SK-N-SH (cell line): ENCODE measurements at regions not wholly inside any gene's neighbourhood (a gene's known extent, or its start where the extent isn't known, plus 50 kb on each side); places are given as distances from the start of the nearest gene placed in this dataset.

Experiments used
- CTCF ChIA-PET: fragments of 300-600, 350-600 bp; formaldehyde crosslinking; extraction: SDS; loops from one replicate; lab custom pipeline; 2021; lab: Yijun Ruan, JAX
- POLR2A ChIA-PET: fragments of 350-600 bp; sonication (Branson Sonifier 250); formaldehyde crosslinking; extraction: SDS; loops from one replicate; lab custom pipeline; 2020; ENCODE audit warnings: antibody characterized with exemption, inconsistent platforms; lab: Yijun Ruan, JAX
- DNase-seq: peaks from one replicate; pipeline ENCODE4 v3.0.0; 2012
- H2AFZ ChIP-seq: fragments of 200-600 bp; sonication (generic); 2 replicates; pipeline ENCODE4 v1.8.1; 2016; ENCODE audit warnings: antibody characterized with exemption, mild to moderate bottlenecking, low read depth
- H3F3A ChIP-seq: fragments of 200-600 bp; sonication (generic); replicated peaks from 2 replicates; pipeline ENCODE3; 2016; ENCODE audit warnings: antibody characterized with exemption, mild to moderate bottlenecking; ENCODE audit not compliant: insufficient read depth
- H3K27ac ChIP-seq, 2 experiments: fragments of 200-500 bp in 1 of 2; fragments of 200-600 bp in 1 of 2; sonication (Bioruptor generic) in 1 of 2; sonication (generic), shearing (Covaris generic) in 1 of 2; 2 replicates each; pipeline versions ENCODE4 v1.5.1 to v1.6.1; 2014 to 2016; ENCODE audit warnings: low read depth in 2 of 2, inconsistent platforms in 1 of 2, low read length in 1 of 2, mild to moderate bottlenecking in 1 of 2, mixed read lengths in 1 of 2
- H3K27me3 ChIP-seq: fragments of 200-600 bp; sonication (generic), shearing (Covaris generic); 2 replicates; pipeline ENCODE4 v1.6.1; 2016; ENCODE audit warnings: mixed run types; ENCODE audit not compliant: insufficient read depth
- H3K36me3 ChIP-seq, 2 experiments: fragments of 200-500 bp in 1 of 2; fragments of 200-600 bp in 1 of 2; sonication (Bioruptor generic) in 1 of 2; sonication (generic) in 1 of 2; replicated peaks in 1 of 2; 2 replicates each; pipeline versions ENCODE3 to v1.5.1; 2014 to 2016; ENCODE audit warnings: low read length in 1 of 2, mild to moderate bottlenecking in 1 of 2; ENCODE audit not compliant: insufficient read depth in 2 of 2, control insufficient read depth in 1 of 2
- H3K4me1 ChIP-seq, 2 experiments: fragments of 200-500 bp in 1 of 2; fragments of 200-600 bp in 1 of 2; sonication (Bioruptor generic) in 1 of 2; sonication (generic), shearing (Covaris generic) in 1 of 2; 2 replicates each; pipeline versions ENCODE4 v1.5.1 to v1.6.1; 2014 to 2016; ENCODE audit warnings: low read depth in 1 of 2, low read length in 1 of 2, mixed run types in 1 of 2; ENCODE audit not compliant: insufficient read depth in 2 of 2, control insufficient read depth in 1 of 2
- H3K4me2 ChIP-seq: fragments of 200-600 bp; sonication (generic), shearing (Covaris generic); 2 replicates; pipeline ENCODE4 v1.6.1; 2017; ENCODE audit warnings: mixed run types
- H3K4me3 ChIP-seq, 2 experiments: fragments of 200-500 bp in 1 of 2; fragments of 200-600 bp in 1 of 2; sonication (Bioruptor generic) in 1 of 2; sonication (generic), shearing (Covaris generic) in 1 of 2; 2 replicates each; pipeline versions ENCODE4 v1.5.1 to v1.8.1; 2014 to 2016; ENCODE audit warnings: low read depth in 2 of 2, inconsistent platforms in 1 of 2, low read length in 1 of 2, mild to moderate bottlenecking in 1 of 2, mixed read lengths in 1 of 2, moderate library complexity in 1 of 2
- H3K79me2 ChIP-seq: fragments of 200-600 bp; sonication (generic); 2 replicates; pipeline ENCODE4 v1.8.1; 2017; ENCODE audit warnings: mild to moderate bottlenecking; ENCODE audit not compliant: insufficient read depth
- H3K9ac ChIP-seq: fragments of 200-600 bp; sonication (generic); 2 replicates; pipeline ENCODE4 v1.6.1; 2017; ENCODE audit warnings: mixed run types
- H3K9me2 ChIP-seq: fragments of 200-600 bp; sonication (generic); 2 replicates; pipeline ENCODE4 v1.6.1; 2017; ENCODE audit warnings: mixed run types
- H3K9me3 ChIP-seq: fragments of 200-600 bp; sonication (generic); 2 replicates; pipeline ENCODE4 v1.6.1; 2017; ENCODE audit warnings: mixed run types, mild to moderate bottlenecking, moderate library complexity
- H4K20me1 ChIP-seq: fragments of 200-600 bp; sonication (generic); 2 replicates; pipeline ENCODE4 v1.6.1; 2017; ENCODE audit warnings: mild to moderate bottlenecking, mixed run types; ENCODE audit not compliant: insufficient read depth
- ELF1 ChIP-seq: IDR thresholded peaks from 2 replicates; pipeline ENCODE4 v1.4.0; 2012
- EZH2phosphoT487 ChIP-seq: fragments of 200-600 bp; sonication (generic); IDR thresholded peaks from 2 replicates; pipeline ENCODE4 v1.6.1; 2017; ENCODE audit warnings: low read depth, mixed run types, mild to moderate bottlenecking, antibody characterized with exemption, moderate library complexity, borderline replicate concordance
- FOSL2 ChIP-seq: IDR thresholded peaks from 2 replicates; pipeline ENCODE4 v1.4.0; 2012; ENCODE audit warnings: low read depth, mild to moderate bottlenecking, moderate library complexity, borderline replicate concordance
- FOXJ3 ChIP-seq: sonication (generic); formaldehyde crosslinking; IDR thresholded peaks from 2 replicates; pipeline ENCODE4 v1.5.1; 2020; ENCODE audit warnings: mild to moderate bottlenecking, missing genetic modification reagents
- GABPA ChIP-seq: IDR thresholded peaks from 2 replicates; pipeline ENCODE4 v1.4.0; 2012; ENCODE audit warnings: low read depth, mild to moderate bottlenecking
- GATA2 ChIP-seq: sonication (generic); formaldehyde crosslinking; IDR thresholded peaks from 2 replicates; pipeline ENCODE4 v1.5.0; 2020; ENCODE audit warnings: mild to moderate bottlenecking, missing genetic modification reagents
- JUND ChIP-seq: IDR thresholded peaks from 2 replicates; pipeline ENCODE4 v1.4.0; 2012
- NFIC ChIP-seq: IDR thresholded peaks from 2 replicates; pipeline ENCODE4 v1.4.0; 2012; ENCODE audit warnings: borderline replicate concordance
- POLR2AphosphoS5 ChIP-seq: IDR thresholded peaks from 2 replicates; pipeline ENCODE4 v1.6.1; 2012; ENCODE audit warnings: low read depth, low read length
- RFX5 ChIP-seq: IDR thresholded peaks from 2 replicates; pipeline ENCODE4 v1.6.1; 2012; ENCODE audit warnings: mild to moderate bottlenecking, improper control_type of control experiment, low read length
- RXRA ChIP-seq: IDR thresholded peaks from 2 replicates; pipeline ENCODE4 v1.4.0; 2012; ENCODE audit warnings: low read depth, mild to moderate bottlenecking, borderline replicate concordance
- TCF12 ChIP-seq: IDR thresholded peaks from 2 replicates; pipeline ENCODE4 v1.4.0; 2012
- TEAD4 ChIP-seq: IDR thresholded peaks from 2 replicates; pipeline ENCODE4 v1.4.0; 2012; ENCODE audit warnings: mild to moderate bottlenecking, borderline replicate concordance; ENCODE audit not compliant: insufficient read depth
- YY1 ChIP-seq: IDR thresholded peaks from 2 replicates; pipeline ENCODE4 v1.4.0; 2012; ENCODE audit warnings: low read depth, mild to moderate bottlenecking
- WGBS: methylation state at CpG from one replicate; pipeline ENCODE4 v1.1.6; 2017; ENCODE audit warnings: low lambda C conversion rate; 5-methylcytosine and 5-hydroxymethylcytosine counted together
- TF ChIP-seq, protein P1 (sequence below): fragments of 150-350 bp; IDR thresholded peaks from 2 replicates; pipeline ENCODE4 v1.6.1; 2017; ENCODE audit warnings: antibody characterized with exemption, low read length, low read depth, borderline replicate concordance
- TF ChIP-seq, protein P2 (sequence below): IDR thresholded peaks from 2 replicates; pipeline ENCODE4; 2012
- TF ChIP-seq, protein P3 (sequence below): IDR thresholded peaks from 2 replicates; pipeline ENCODE4 v1.4.0; 2012; ENCODE audit warnings: low read depth
- TF ChIP-seq, protein P4 (sequence below): IDR thresholded peaks from 2 replicates; pipeline ENCODE4 v1.4.0; 2012; ENCODE audit warnings: low read depth, borderline replicate concordance
- TF ChIP-seq, protein P5 (sequence below): IDR thresholded peaks from 2 replicates; pipeline ENCODE4 v1.4.0; 2012; ENCODE audit warnings: low read depth, borderline replicate concordance

DNA sequence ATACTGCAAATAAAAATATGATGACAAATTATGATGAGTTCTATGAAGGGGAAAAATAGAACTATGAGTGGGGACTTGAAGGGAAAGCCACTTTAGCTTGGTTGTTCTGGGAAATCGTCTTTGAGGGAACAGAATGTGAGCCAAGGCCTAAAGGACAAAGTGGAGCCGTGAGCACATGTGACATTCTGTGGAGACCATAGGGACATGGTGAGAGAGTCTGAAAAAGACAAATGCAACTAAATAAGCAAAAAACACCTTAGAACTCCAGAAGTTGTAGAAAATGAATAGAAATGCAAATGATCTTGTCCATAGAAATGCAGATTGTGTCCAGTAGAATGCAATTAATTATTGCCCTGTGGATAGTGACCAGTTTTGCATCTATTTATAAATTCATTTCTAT lies 86.8 kb upstream of the ANKRD10 start:
- H3K9me3 ChIP-seq = no peaks in the 10 kb centered on the region
- no peaks in the 10 kb centered on the region for H3F3A ChIP-seq
- no peaks in the 10 kb centered on the region for H3K4me1 ChIP-seq
- POLR2A ChIA-PET = no interaction called here
- H3K27ac ChIP-seq = no peak overlapping the region
- no peak overlapping the region for H3K4me3 ChIP-seq
- no peak overlapping the region for H3K9ac ChIP-seq
- TF ChIP-seq GABPA (no peak), EZH2phosphoT487 (no peak), ELF1 (no peak), GATA2 (CRISPR knock-in tag) (no peak), RFX5 (no peak), FOSL2 (no peak), YY1 (no peak), TEAD4 (no peak), POLR2AphosphoS5 (no peak), RXRA (no peak), JUND (no peak), TCF12 (no peak), FOXJ3 (CRISPR knock-in tag) (no peak), NFIC (no peak)
- TF ChIP-seq, protein P1, sequence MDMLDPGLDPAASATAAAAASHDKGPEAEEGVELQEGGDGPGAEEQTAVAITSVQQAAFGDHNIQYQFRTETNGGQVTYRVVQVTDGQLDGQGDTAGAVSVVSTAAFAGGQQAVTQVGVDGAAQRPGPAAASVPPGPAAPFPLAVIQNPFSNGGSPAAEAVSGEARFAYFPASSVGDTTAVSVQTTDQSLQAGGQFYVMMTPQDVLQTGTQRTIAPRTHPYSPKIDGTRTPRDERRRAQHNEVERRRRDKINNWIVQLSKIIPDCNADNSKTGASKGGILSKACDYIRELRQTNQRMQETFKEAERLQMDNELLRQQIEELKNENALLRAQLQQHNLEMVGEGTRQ = no peak
- TF ChIP-seq, protein P2, sequence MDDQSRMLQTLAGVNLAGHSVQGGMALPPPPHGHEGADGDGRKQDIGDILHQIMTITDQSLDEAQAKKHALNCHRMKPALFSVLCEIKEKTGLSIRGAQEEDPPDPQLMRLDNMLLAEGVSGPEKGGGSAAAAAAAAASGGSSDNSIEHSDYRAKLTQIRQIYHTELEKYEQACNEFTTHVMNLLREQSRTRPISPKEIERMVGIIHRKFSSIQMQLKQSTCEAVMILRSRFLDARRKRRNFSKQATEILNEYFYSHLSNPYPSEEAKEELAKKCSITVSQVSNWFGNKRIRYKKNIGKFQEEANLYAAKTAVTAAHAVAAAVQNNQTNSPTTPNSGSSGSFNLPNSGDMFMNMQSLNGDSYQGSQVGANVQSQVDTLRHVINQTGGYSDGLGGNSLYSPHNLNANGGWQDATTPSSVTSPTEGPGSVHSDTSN = no peak
- TF ChIP-seq, protein P3, sequence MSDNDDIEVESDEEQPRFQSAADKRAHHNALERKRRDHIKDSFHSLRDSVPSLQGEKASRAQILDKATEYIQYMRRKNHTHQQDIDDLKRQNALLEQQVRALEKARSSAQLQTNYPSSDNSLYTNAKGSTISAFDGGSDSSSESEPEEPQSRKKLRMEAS = no peak
- TF ChIP-seq, protein P4, sequence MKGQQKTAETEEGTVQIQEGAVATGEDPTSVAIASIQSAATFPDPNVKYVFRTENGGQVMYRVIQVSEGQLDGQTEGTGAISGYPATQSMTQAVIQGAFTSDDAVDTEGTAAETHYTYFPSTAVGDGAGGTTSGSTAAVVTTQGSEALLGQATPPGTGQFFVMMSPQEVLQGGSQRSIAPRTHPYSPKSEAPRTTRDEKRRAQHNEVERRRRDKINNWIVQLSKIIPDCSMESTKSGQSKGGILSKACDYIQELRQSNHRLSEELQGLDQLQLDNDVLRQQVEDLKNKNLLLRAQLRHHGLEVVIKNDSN = no peak
- TF ChIP-seq, protein P5, sequence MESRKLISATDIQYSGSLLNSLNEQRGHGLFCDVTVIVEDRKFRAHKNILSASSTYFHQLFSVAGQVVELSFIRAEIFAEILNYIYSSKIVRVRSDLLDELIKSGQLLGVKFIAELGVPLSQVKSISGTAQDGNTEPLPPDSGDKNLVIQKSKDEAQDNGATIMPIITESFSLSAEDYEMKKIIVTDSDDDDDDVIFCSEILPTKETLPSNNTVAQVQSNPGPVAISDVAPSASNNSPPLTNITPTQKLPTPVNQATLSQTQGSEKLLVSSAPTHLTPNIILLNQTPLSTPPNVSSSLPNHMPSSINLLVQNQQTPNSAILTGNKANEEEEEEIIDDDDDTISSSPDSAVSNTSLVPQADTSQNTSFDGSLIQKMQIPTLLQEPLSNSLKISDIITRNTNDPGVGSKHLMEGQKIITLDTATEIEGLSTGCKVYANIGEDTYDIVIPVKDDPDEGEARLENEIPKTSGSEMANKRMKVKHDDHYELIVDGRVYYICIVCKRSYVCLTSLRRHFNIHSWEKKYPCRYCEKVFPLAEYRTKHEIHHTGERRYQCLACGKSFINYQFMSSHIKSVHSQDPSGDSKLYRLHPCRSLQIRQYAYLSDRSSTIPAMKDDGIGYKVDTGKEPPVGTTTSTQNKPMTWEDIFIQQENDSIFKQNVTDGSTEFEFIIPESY = no peak
- TF ChIP-seq, all 33 proteins: peak for 0
- Histone ChIP-seq H2AFZ (no peak overlapping the region), H3K36me3 (no peaks in the 10 kb centered on the region), H3K27me3 (no peaks in the 10 kb centered on the region; the same call in 1 of the 2 replicates), H4K20me1 (no peaks in the 10 kb centered on the region), H3K9me2 (no peaks in the 10 kb centered on the region), H3K4me2 (no peak overlapping the region), H3K79me2 (no peaks in the 10 kb centered on the region)
- CTCF ChIA-PET = no interaction called here
- DNase-seq = no peak
- WGBS = 50% methylated on average over 2 of the region's 2 CpGs
